C4-2B (cell line): ENCODE measurements at regions not wholly inside any gene's neighbourhood (a gene's known extent, or its start where the extent isn't known, plus 50 kb on each side); places are given as distances from the start of the nearest gene placed in this dataset.

Experiments
- ZFX ChIP-seq: fragments of 450-650 bp; IDR thresholded peaks from 2 replicates; pipeline ENCODE4 v1.6.1; 2017
- TF ChIP-seq, protein P1 (sequence below): fragments of 450-650 bp; conservative IDR thresholded peaks from 2 replicates; pipeline ENCODE4 v1.5.1; 2017; ENCODE audit warnings: mild to moderate bottlenecking

DNA sequence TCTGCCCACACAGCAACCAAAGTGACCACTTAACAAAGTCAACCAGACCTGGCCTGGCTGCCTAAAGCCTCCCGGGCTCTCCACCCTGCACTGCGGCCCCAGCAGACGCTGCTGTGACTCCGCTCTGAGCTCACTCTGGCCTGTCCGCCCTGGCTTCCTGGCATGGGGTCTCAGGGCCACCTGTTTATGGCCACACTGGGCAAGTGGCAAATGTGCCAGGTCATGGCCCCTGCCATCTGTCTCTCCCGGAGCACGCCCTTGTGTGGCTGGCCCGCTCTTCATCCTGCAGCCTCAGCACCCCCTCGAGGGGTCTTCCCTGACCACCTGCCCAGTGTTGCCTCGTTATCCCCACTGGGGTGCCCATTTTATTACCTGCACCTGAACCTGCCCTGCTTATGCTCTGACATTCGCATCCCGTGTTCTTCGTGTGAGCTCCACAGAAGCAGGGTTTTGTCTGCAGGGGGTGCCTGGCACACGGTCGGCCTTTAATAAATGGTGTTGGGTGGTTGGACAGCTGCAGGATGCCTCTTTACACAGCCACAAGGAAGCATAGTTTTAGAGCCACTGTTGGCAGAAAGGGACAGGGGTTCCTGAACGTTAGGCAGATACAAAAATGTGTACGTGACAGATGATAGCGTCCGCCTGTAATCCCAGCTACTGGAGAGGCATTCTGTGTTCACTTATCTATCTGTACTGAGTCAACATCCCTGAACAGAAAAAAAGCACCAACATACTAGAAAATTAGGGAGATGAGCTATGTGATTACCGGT lies 785.6 kb downstream of the TBC1D22A start:
- TF ChIP-seq, protein P1, sequence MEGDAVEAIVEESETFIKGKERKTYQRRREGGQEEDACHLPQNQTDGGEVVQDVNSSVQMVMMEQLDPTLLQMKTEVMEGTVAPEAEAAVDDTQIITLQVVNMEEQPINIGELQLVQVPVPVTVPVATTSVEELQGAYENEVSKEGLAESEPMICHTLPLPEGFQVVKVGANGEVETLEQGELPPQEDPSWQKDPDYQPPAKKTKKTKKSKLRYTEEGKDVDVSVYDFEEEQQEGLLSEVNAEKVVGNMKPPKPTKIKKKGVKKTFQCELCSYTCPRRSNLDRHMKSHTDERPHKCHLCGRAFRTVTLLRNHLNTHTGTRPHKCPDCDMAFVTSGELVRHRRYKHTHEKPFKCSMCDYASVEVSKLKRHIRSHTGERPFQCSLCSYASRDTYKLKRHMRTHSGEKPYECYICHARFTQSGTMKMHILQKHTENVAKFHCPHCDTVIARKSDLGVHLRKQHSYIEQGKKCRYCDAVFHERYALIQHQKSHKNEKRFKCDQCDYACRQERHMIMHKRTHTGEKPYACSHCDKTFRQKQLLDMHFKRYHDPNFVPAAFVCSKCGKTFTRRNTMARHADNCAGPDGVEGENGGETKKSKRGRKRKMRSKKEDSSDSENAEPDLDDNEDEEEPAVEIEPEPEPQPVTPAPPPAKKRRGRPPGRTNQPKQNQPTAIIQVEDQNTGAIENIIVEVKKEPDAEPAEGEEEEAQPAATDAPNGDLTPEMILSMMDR = no peak
- TF ChIP-seq ZFX = no peak
